ENCODE measurements at regions not wholly inside any gene's neighbourhood (a gene's known extent, or its start where the extent isn't known, plus 50 kb on each side); places are given as distances from the start of the nearest gene placed in this dataset.

DNA sequence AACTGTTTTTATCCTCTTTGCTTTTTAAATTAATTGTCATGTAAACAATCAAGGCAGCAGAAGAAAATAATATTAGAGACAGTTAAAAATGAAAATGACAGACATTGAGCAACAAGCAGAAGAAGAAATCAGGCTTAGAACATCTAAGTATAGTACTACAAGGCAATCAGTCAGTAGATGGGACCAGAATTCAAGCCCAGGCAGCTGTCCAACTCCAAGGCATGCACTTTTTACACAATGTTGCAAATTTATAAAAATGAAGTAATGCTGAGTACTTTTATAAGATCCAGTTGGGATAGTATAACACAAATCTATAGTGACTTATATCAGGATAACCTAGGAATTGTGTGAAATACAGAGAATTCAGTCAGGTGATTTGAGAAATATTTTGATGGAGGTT is 2815.8 kb downstream of the PCDH9 start:
- no peak overlapping the region for H3K27ac ChIP-seq
- no peaks in the 10 kb centered on the region for H3K36me3 ChIP-seq
- no peaks in the 10 kb centered on the region for H3K9me3 ChIP-seq
- no peak overlapping the region for H3K4me3 ChIP-seq
- TF ChIP-seq, protein P1, sequence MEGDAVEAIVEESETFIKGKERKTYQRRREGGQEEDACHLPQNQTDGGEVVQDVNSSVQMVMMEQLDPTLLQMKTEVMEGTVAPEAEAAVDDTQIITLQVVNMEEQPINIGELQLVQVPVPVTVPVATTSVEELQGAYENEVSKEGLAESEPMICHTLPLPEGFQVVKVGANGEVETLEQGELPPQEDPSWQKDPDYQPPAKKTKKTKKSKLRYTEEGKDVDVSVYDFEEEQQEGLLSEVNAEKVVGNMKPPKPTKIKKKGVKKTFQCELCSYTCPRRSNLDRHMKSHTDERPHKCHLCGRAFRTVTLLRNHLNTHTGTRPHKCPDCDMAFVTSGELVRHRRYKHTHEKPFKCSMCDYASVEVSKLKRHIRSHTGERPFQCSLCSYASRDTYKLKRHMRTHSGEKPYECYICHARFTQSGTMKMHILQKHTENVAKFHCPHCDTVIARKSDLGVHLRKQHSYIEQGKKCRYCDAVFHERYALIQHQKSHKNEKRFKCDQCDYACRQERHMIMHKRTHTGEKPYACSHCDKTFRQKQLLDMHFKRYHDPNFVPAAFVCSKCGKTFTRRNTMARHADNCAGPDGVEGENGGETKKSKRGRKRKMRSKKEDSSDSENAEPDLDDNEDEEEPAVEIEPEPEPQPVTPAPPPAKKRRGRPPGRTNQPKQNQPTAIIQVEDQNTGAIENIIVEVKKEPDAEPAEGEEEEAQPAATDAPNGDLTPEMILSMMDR (IDR thresholded peaks at IDR 0.05): no peak
- no peak for TF ChIP-seq POLR2A (IDR thresholded peaks at IDR 0.05)
- TF ChIP-seq POLR2AphosphoS5 (IDR thresholded peaks at IDR 0.05): no peak
- no peak for TF ChIP-seq EP300 (IDR thresholded peaks at IDR 0.05)
- no peaks in the 10 kb centered on the region for H3K27me3 ChIP-seq
- no peak for ATAC-seq
- no peaks in the 10 kb centered on the region for H3K4me1 ChIP-seq

DNA sequence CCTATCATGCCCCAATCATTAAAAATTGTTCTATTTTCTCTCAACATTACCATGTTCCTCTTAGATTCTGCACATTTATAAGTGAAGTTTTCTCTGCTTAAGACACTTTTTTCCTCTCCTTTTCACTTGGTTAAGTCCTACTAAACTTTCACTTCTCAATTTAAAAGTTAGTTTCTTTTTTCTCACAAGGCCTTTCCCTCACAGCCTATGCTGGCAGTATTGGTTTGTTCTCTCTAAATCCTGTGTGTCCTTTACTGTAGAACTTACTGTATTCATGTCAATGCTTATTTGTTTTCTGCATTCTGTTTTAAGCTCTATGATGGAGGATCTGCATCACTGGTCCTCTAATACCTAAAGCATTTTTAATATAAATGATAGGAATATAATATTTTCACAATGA is 2816.6 kb downstream of the PCDH9 start:
- Histone ChIP-seq H3K27me3 (no peaks in the 10 kb centered on the region), H3K9me3 (no peaks in the 10 kb centered on the region), H3K4me3 (no peak overlapping the region), H3K4me1 (no peaks in the 10 kb centered on the region), H3K27ac (no peak overlapping the region), H3K36me3 (no peaks in the 10 kb centered on the region)
- ATAC-seq: no peak
- TF ChIP-seq POLR2AphosphoS5 (IDR thresholded peaks at IDR 0.05) (no peak), POLR2A (IDR thresholded peaks at IDR 0.05) (no peak), EP300 (IDR thresholded peaks at IDR 0.05) (no peak)
- TF ChIP-seq, protein P1 (IDR thresholded peaks at IDR 0.05): no peak

DNA sequence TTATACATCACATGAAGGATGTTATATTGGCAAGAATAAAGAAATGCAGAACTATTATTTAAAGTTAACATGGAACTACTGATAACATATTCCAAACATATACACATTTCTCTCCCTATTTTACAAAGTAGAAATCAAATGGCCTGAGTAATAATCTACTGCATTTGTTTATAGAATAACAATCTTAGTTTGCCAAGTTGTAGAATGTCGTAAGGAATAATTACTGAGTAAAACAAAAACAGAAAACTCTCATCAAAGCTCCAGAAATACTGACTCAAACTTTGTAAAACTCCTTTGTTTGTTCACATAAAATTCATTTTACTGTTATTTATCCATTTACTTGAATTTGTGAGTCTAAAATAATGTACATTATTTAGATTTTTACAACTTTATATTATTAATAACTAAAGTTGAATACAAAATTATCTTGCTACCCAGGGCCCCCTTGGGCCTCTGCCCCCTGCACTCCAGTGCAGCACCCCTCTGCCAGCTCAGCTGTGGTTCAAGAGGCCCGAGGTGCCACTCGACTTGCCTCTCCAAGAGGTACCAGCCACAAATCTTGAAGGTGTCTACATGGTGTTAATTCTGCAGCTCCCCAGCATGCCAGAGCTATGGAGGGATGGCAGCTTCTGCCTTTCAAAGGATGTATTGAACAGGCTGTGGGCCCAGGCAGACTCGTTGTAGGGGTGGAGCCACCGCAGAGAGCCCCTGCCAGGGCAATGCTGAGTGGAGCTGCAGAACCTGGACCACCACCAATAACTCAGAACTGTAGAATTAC is 2819.7 kb downstream of the PCDH9 start:
- no peak for TF ChIP-seq EP300 (IDR thresholded peaks at IDR 0.05)
- no peak for TF ChIP-seq POLR2A (IDR thresholded peaks at IDR 0.05)
- no peak for TF ChIP-seq POLR2AphosphoS5 (IDR thresholded peaks at IDR 0.05)
- TF ChIP-seq, protein P1 (IDR thresholded peaks at IDR 0.05): no peak
- Histone ChIP-seq H3K4me1 (no peaks in the 10 kb centered on the region), H3K4me3 (no peak overlapping the region), H3K9me3 (no peaks in the 10 kb centered on the region), H3K36me3 (no peaks in the 10 kb centered on the region), H3K27me3 (no peaks in the 10 kb centered on the region), H3K27ac (no peak overlapping the region)
- 72 to 81% methylated on average over 2 to 3 of the region's 5 CpGs for WGBS, 2 donors (ENCODE audit: low coverage in 1 of 2)
- ATAC-seq: no peak

DNA sequence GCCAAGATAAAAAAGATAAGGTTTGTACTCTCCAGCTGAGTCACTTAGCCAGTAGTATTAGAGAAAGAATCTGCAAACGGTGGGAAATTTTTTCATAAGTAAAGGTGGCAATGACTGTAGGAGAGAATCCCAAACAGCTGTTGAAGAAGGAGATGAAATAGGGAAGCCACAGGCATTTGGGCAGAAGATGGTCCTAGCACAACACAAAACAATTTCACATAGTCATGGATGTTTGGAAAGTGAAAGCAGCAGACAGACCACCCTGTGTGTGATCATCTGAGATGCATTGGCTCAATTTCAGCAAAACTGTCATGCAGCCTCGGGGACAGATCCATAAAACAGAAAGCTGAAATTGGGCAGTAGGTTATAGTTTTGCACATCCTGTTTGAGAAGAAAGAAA is 2832.4 kb downstream of the PCDH9 start:
- ATAC-seq: no peak
- no peaks in the 10 kb centered on the region for H3K4me1 ChIP-seq
- 12 to 15% methylated on average over 2 of the region's 2 CpGs for WGBS, 2 donors (ENCODE audit: low coverage in 1 of 2)

DNA sequence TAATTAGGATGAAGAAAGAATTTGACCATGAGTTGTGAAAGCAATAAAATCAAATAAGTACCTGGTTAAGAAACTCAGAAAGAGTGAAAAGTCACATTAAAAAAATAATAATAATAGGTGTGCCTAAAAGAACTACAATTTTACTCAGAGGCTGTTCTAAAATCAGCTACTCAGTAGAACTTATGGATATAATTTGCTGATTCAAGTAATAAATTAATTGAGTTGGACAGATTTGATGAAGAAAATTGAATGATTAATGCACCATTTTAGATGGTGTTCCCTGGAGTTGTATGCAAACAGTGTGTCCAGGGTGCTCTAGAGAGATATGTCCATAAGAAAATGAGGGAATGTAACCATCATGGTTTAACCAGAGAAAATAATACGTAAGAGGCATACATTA is 2852.5 kb downstream of the PCDH9 start:
- Histone ChIP-seq H3K27me3 (no peaks in the 10 kb centered on the region), H3K9me3 (no peaks in the 10 kb centered on the region), H3K4me3 (no peak overlapping the region), H3K36me3 (no peaks in the 10 kb centered on the region), H3K4me1 (no peaks in the 10 kb centered on the region), H3K27ac (no peak overlapping the region)
- no peak for ATAC-seq
- TF ChIP-seq EP300 (IDR thresholded peaks at IDR 0.05): no peak
- TF ChIP-seq, protein P1 (IDR thresholded peaks at IDR 0.05): no peak
- TF ChIP-seq POLR2A (IDR thresholded peaks at IDR 0.05): no peak
- TF ChIP-seq POLR2AphosphoS5 (IDR thresholded peaks at IDR 0.05): no peak
- WGBS, 2 donors (ENCODE audit: low coverage in 1 of 2): 67 to 100% methylated on average over 1 of the region's 1 CpG

More for the DNA sequence above, 2832.4 kb downstream of the PCDH9 start:
- no peak overlapping the region for H3K27ac ChIP-seq
- no peak for TF ChIP-seq POLR2AphosphoS5 (IDR thresholded peaks at IDR 0.05)
- TF ChIP-seq EP300 (IDR thresholded peaks at IDR 0.05): no peak
- no peak for TF ChIP-seq POLR2A (IDR thresholded peaks at IDR 0.05)
- TF ChIP-seq, protein P1 (IDR thresholded peaks at IDR 0.05): no peak
- H3K27me3 ChIP-seq: no peaks in the 10 kb centered on the region
- H3K4me3 ChIP-seq: no peak overlapping the region
- no peaks in the 10 kb centered on the region for H3K9me3 ChIP-seq
- no peaks in the 10 kb centered on the region for H3K36me3 ChIP-seq

All from gastroesophageal sphincter (tissue), 4 donors.